ENCODE measurements at regions not wholly inside any gene's neighbourhood (a gene's known extent, or its start where the extent isn't known, plus 50 kb on each side); places are given as distances from the start of the nearest gene placed in this dataset.

GRCh38 chr4:179626687-179627086, 2184.4 kb upstream of the AGA start:
- H3K36me3 Mint-ChIP-seq = no peaks in the 10 kb centered on the region
- no peaks in the 10 kb centered on the region for H4K20me1 ChIP-seq (ENCODE audit: insufficient read depth, low read length)
- H3K27ac ChIP-seq (ENCODE audit: low read depth in 1 of 2, low read length in 2 of 2) = no peak overlapping the region
- no peak for DNase-seq
- H3K4me1 Mint-ChIP-seq = no peaks in the 10 kb centered on the region
- no peak for TF ChIP-seq CTCF (IDR thresholded peaks at IDR 0.05)
- intact Hi-C loops (cut with micrococcal nuclease) = no loop called here
- peaks cover 0 to 1% (median 1%) of the 10 kb centered on the region in 7 donors for H3K9me3 Mint-ChIP-seq
- H3K9ac ChIP-seq (ENCODE audit: insufficient read depth, low read length, poor library complexity, severe bottlenecking) = no peak overlapping the region
- no peaks in the 10 kb centered on the region for H3K4me1 ChIP-seq (ENCODE audit: control insufficient read depth in 1 of 2, insufficient read depth in 2 of 2, low read length in 2 of 2)
- no peak overlapping the region for H3K4me3 Mint-ChIP-seq
- H3K27me3 Mint-ChIP-seq (ENCODE audit: low read depth in 3 of 3) = peaks cover 0 to 2% (median 0%) of the 10 kb centered on the region in 3 donors
- H3K9me3 ChIP-seq (replicated peaks in 1 of 2; ENCODE audit: control insufficient read depth in 1 of 2, insufficient read depth in 1 of 2, low read length in 2 of 2) = peaks cover 0 to 2% of the 10 kb centered on the region in 2 donors
- no peaks in the 10 kb centered on the region for H3K79me2 ChIP-seq (ENCODE audit: insufficient read depth, low read length)
- no peaks in the 10 kb centered on the region for H3K27me3 ChIP-seq (ENCODE audit: control insufficient read depth in 2 of 2, insufficient read depth in 2 of 2, low read length in 2 of 2)
- no peak overlapping the region for H3K4me3 ChIP-seq (replicated peaks in 1 of 3; ENCODE audit: low read depth in 2 of 3, low read length in 3 of 3)
- no peaks in the 10 kb centered on the region for H3K36me3 ChIP-seq (replicated peaks in 1 of 2; ENCODE audit: control insufficient read depth in 1 of 2, insufficient read depth in 2 of 2, low read length in 2 of 2)
- no peak overlapping the region for H3K27ac Mint-ChIP-seq
- no peak overlapping the region for H2AFZ ChIP-seq (ENCODE audit: insufficient read depth, low read depth, low read length, poor library complexity, severe bottlenecking)
- 97% methylated on average over 3 of the region's 3 CpGs for WGBS (ENCODE audit: insufficient coverage)
- no peak overlapping the region for H3K4me2 ChIP-seq (replicated peaks; ENCODE audit: extremely low read depth, low read length, poor library complexity, severe bottlenecking)

DNA sequence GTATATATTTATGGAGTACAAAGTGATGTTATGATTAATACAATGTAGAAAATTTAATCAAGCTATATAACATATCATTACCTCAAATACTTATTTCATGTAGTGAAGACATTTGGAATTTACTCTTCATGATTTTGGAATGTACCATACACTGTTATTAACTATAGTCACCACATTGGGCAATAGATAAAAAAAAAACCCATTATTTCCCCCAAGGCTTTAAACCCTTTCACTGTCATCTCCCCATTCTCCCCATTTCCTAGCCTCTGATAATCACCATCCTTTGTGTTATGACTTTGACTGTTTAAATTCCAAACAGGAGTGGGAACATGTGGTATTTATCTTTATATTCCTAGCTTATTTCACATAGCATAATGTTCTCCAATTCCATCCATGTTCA, 2189.1 kb upstream of the AGA start:
- no peak for TF ChIP-seq CTCF (IDR thresholded peaks at IDR 0.05)
- Histone ChIP-seq H3K36me3 (replicated peaks in 1 of 2; ENCODE audit: control insufficient read depth in 1 of 2, insufficient read depth in 2 of 2, low read length in 2 of 2) (no peaks in the 10 kb centered on the region), H3K9me3 (replicated peaks in 1 of 2; ENCODE audit: control insufficient read depth in 1 of 2, insufficient read depth in 1 of 2, low read length in 2 of 2) (no peaks in the 10 kb centered on the region), H3K27me3 (ENCODE audit: control insufficient read depth in 2 of 2, insufficient read depth in 2 of 2, low read length in 2 of 2) (no peaks in the 10 kb centered on the region), H3K27ac (ENCODE audit: low read depth in 1 of 2, low read length in 2 of 2) (no peak overlapping the region), H3K4me1 (ENCODE audit: control insufficient read depth in 1 of 2, insufficient read depth in 2 of 2, low read length in 2 of 2) (no peaks in the 10 kb centered on the region), H2AFZ (ENCODE audit: insufficient read depth, low read depth, low read length, poor library complexity, severe bottlenecking) (no peak overlapping the region), H3K79me2 (ENCODE audit: insufficient read depth, low read length) (no peaks in the 10 kb centered on the region), H4K20me1 (ENCODE audit: insufficient read depth, low read length) (no peaks in the 10 kb centered on the region), H3K9ac (ENCODE audit: insufficient read depth, low read length, poor library complexity, severe bottlenecking) (no peak overlapping the region), H3K4me2 (replicated peaks; ENCODE audit: extremely low read depth, low read length, poor library complexity, severe bottlenecking) (no peak overlapping the region), H3K4me3 (replicated peaks in 1 of 3; ENCODE audit: low read depth in 2 of 3, low read length in 3 of 3) (no peak overlapping the region)
- intact Hi-C loops (cut with micrococcal nuclease) = no loop called here
- Mint-ChIP-seq H3K27me3 (ENCODE audit: low read depth in 3 of 3) (peaks cover 0 to 2% (median 0%) of the 10 kb centered on the region in 3 donors), H3K4me1 (no peaks in the 10 kb centered on the region), H3K4me3 (no peak overlapping the region), H3K27ac (no peak overlapping the region), H3K9me3 (peaks cover 0 to 2% (median 0%) of the 10 kb centered on the region in 7 donors), H3K36me3 (no peaks in the 10 kb centered on the region)
- DNase-seq = no peak

Data from CD14-positive monocyte (primary cell).